Activated gamma-delta T cell treated with Interleukin-2 at 50 U/mL for 16 hours (primary cell): ENCODE measurements at regions not wholly inside any gene's neighbourhood (a gene's known extent, or its start where the extent isn't known, plus 50 kb on each side); places are given as distances from the start of the nearest gene placed in this dataset.
"Not testable (repeated sequence)": the region's sequence is repeated elsewhere in the genome, so short reads cannot be mapped to it uniquely, and the experiment has no call there.

ENCODE experiments used
- DNase-seq: peaks from one replicate; pipeline ENCODE4 v3.0.0-alpha.2; 2020

DNA sequence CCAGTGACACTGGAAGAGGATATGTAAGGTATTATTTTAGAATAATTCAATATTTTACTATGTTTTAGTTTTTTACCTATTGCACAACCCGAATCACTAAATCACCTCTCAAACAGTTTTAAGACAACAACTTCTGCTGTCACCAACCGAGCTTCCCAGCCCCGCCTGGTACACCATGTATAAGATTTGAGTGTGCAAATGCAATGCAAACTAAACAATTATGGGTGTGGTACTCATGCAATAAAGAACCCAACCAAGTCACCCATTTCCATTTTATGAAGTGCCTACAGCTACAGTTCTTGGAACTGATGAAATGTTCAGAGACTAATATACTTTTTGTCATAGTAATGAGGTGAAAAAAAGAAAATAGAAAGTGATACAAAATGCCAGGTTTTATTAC is 256.2 kb downstream of the TAFA4 start:
- DNase-seq, result no peak

DNA sequence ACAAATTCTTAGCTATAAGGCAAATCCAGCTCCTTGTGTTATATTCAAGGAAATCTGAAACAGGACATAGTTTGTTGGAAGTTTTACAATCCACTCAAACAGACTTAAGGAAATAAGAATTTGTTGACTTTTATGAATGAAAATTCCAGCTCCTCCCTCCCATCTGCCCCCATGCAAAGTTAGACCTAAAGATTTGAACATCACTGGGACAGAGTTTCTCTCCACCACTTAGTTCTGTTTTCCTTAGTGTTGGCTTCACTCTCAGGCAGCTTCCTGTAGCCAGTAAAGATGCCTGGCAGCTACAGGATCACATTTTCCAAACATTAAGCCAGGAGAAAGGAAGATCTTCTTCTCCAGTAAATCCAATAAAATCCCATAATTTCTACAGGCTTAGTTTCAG is 265.0 kb downstream of the TAFA4 start:
- DNase-seq, result no peak

DNA sequence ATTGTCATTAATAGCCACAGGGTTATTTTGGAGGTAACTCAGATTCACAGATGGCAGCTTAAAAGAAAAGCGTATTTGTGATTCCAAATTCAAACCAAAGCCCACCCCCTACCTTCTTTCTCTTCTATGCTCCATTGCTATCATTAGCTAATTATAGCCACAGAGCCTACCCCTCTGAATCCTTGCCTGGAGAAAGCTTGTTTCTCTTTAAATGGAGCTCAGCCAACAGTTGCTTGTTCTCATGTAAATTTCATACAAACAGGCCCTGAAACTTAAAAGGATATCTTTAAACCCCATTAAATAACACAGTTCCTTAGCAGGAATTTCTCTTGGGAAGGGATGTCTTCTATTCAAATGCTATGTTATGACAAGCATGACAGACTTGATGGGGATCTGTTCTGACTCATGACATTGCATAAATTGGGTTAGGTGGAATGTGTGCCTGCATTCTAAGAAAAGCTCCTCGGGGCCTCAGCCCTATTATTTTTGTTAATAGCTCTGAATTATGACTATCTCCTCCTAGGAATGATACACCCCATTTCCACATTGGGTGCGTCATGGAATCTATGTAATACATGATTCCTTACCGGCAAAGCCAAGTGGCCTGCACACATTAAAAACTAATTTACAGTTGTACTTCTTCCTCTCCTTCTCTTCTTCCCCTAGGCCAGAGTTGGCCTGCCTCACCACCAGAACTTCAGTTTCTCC is 265.8 kb downstream of the TAFA4 start:
- DNase-seq, result no peak

DNA sequence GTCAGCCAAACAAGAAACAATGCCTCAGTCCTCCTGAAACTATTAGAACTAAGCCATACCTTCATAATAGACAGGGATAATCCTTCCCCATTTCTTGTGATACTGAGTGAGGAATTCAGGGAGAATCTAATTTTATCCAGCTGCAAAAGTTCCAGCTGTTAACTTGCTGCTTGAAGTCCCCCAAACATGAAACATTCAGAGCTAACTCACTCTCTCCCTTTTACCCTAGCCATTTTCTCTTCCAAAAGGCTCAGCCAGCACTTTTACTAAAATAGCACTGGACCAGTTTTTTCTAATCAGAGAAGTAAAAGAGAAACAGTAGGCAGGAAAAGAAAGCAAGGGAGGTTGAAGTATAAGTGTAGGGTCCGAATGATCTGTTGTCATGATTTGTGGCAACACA is 268.1 kb downstream of the TAFA4 start:
- DNase-seq, result no peak

DNA sequence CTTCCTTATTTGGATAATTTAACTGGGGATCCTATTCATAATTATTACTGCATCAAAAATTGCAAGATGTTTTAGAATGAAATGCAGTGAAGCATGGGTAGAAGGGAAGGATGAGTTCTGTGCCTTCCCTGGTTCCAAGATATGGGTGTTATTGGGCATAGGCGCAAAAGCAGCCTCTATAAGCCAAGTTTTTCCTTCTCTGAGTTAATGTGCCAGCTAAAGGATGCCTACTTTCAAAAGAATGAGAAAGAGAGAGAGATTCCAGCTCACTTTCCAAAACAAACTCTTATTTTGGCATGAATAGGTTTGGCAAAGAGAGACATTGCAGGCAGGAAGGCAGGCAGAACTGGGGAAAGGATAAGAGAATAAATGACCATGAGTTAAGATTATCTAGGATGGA is 270.2 kb downstream of the TAFA4 start:
- DNase-seq, result no peak

DNA sequence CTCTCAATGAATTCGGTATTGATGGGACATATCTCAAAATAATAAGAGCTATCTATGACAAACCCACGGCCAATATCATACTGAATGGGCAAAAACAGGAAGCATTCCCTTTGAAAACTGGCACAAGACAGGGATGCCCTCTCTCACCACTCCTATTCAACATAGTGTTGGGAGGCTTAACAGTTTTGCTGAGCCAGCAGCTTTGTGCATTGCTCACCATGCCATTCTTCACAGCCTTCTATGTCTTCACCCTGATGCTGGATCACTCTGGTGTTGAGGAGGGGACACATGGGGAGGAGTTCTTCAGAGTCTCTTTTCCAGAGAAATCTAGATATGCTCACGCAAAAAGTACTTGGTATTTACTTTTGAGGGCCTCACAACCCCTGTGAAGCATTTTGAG is 281.7 kb downstream of the TAFA4 start:
- DNase-seq, result not testable (repeated sequence)

DNA sequence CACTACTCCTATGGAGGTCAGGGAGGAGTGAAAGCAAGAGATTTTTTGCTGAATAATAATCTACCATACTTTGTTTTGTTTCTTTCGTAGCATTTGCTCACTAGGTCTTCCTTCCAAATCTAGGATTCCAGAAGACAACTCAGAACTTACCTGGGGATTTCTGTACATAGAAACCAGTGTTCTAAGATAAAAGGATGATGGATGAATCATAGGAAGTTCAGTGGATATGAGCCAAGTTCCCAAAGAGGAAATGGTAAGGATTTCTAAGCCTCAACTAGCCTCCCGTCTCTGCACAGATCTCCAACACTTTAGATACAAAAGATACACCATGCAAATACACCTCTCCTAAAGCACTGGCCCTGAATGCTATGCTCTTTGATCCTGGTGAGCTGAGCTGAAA is 283.9 kb downstream of the TAFA4 start:
- no peak for DNase-seq

DNA sequence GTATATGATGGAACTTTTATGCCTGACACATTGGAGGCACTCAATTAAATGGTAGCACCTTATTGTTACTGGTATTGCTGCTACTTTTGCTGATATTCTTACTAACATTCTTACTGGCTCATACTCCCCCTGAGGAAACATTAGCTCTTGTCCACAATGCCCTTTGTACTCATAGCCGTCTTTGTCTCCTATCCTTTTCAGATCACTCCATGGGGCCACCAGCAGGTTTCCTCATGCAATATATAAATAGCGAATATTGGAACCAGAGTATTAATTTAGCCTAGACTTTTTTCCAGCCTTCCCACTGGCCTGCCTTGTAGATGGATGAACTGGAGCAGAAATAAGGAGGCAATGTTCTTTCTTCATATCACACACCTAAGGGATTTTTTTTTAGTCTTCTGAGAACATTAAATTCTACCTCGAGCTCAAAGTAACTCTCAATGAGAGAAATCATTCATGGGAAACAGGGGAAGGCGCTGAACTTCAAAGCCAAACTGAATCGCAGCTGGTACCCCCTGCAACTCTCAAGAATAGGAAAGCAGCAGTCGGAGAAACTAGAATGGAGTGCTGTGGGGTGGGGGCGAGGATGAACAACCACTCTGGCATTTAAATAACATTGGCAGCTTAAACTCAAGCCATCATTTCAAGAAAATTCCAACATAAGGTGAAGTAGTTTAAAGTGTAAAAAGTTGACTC is 300.3 kb downstream of the TAFA4 start:
- no peak for DNase-seq

DNA sequence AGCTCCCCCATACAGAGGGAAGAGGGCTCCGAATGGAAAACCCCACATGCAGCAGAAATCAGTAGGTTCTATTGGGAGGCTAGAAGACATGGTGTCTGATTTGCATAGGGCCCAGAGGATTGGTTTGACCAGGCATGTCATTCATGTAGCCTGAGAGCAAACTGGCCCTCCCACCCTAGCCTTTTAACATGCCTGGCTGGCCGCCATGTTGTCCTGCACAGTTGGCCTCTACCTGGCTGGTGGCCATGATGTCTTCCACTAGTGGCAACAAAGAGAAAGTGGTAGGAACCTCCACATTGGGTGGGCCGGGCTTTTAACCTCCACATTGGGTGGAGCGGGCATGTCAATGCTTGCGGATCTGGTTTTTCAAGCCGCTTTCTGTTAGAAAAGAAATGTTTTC is 312.1 kb downstream of the TAFA4 start:
- DNase-seq, result no peak

DNA sequence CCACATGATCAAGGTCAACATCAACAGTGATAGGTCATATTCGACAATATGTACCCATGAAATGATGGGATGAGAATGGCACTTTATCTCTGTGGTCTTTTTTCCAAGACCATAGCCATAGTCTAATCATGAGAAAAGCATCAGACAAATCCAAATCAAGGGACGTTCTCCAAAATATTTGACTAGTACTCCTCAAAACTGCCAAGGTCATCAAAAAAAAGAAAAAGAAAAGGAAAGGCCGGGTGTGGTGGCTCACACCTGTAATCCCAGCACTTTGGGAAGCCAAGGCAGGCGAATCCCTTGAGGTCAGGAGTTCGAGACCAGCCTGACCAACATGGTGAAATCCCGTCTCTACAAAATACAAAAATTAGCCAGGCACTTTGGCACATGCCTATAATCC is 318.3 kb downstream of the TAFA4 start:
- DNase-seq, result no peak

DNA sequence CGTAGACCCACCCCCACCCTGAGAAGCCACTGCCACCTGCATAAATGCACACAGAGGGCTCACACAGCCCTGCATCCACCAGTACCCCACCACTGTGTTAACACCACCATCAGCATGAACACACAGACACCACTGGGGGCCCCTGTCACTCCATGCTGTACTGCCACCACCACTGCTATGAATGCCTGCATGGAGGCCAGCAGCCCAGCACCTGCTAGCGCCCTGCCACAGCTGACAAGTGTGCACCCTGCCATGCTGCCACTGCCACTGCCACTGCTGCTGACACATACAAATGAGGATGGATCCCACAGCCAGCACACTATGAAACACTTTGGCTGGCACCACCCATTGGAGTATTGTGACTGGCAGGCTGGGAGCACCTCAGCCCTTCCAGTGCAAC is 361.0 kb downstream of the TAFA4 start:
- DNase-seq, result no peak

DNA sequence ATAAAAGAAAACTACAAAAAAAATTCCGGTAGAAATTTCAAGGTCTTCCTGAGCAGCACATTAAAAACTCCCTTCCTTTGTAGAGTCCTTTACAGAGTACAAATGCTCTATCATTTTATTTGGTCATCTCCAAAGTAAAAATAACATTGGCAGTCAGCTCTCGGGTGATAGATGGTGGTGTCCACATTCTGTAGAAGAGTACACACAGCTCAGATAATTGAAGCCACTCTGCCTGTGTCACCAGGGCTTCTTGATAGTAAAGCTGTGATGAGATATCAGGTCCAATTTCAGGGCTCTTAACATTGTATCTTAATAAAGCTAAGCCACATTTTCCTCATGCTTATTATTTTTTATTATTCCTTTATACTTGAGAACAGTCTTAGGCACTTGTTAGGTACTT is 371.6 kb downstream of the TAFA4 start:
- DNase-seq, result no peak

DNA sequence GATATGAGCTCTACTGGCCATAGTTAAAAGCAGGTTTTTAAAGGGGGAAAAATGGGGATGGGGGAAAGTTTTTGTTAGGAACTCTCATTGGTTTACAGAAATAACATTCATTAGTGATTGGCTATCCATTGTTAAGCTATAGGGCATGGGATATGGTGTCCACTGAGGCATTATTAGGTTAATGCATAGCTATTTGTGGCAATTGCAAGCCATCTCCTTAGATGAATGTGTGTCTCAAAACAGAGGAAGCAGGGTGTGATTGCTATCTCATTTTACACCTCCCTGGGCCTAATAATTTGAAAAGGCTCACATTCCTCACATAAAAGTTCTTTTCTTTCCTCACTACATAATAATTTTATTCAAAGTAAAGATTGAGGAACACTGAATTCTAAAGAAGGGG is 396.6 kb downstream of the TAFA4 start:
- no peak for DNase-seq

DNA sequence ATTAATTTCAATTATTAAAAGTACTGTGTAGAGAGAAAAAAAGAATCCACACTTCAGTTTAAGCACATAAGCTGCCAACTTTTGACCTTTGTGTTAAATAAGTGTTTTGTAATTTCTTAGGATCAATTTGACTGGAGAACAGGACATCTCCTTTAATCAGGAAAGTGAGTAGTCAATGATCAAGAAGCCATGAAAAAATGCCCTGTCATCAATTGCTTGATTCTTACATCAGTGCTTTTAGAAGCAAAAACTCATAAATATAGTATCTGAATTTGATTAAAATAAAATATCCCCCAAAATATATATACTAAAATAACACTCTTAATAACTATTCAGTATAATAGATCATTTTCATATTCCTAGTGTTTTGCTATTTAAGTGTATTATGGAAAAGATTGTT is 409.0 kb downstream of the TAFA4 start:
- DNase-seq, result no peak

DNA sequence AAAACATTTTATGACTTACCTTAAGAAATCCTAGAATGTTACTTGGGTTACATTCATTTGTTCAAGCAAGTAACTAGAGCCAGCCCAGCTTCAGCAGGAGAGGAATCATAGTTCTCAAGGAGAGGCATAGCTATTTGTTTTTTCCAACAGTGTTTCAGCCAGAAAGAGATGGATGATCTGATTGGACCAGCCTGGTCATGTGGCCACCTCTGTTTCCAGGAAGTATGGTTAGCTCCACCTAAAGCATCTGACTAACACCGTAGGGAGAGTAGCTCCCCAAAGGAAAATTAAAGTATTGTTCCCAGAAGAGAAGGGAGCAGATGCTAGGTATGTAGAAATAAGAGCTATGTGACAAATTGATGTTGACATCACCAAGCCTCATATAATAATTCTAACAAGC is 417.1 kb downstream of the TAFA4 start:
- no peak for DNase-seq

DNA sequence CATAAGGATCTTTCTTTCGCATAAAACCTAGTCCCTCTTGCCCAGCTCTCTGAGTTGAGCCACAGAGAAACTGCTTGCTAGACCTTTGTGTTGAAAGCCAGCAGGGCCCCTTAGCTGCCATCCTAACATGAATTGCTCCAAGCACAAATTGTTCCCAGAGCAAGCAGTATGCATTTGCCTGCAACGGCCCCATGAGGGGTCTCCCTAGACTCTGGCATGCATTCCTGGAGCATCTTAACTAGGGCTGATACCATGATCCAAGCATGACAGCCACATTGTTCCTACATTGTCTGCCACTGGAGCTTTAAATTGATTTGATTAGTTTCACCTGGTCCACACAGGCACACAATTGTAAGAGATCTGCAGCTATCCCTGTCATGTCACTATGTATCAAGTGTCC is 428.1 kb downstream of the TAFA4 start:
- DNase-seq, result no peak

DNA sequence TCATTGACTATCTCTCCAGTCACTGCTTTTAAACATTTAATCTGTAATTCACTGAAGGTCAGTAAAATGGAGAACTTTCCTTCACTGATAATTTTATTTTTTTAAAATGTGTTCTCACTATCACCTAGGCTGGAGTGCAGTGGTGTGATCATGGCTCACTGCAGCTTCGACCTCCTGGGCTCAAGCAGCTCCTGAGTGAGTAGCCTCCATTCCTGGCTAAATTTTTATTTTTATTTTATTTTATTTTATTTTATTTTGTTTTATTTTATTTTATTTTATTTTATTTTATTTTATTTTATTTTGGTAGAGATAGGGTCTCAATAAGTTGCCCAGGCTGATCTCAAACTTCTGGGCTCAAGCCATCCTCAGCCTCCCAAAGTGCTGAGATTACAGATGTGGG is 446.5 kb downstream of the TAFA4 start:
- DNase-seq, result not testable (repeated sequence)

DNA sequence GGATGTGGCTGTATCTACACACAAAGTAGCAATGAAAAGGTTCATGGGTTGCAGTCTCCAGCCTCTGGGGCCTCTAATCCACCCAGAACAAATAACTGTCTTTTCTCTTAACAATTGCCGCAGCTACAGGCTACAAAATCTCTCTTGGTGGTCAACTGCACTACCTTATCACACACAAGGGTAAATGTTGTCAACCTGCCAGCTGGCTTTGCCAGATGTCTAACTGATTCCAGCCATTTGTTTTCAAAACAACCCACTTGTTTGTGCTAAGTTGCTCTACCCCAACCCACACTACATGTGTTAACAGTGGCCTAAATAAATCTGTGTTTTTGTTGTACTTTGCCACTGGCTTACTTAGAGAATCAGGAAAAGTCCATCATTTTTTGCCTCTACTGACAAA is 447.3 kb downstream of the TAFA4 start:
- no peak for DNase-seq

DNA sequence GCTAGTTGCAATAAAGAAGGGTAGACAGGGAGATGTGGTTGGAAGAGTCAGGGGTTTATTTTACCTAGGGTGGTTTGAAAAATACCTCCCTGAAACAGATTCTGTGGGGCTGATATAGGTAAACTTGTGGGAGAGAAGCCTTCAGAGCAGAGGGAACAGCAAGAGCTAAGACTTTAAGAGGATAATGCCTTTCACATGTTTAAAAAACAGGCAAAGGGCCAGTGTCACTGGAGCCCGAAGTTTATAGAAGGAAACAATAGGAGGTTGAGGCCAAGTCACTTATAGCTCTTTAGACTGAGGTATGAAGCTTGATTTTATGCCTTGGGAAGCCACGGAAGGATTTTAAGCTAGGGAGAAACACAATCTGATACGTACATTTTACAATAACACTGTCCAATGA is 448.7 kb downstream of the TAFA4 start:
- no peak for DNase-seq

DNA sequence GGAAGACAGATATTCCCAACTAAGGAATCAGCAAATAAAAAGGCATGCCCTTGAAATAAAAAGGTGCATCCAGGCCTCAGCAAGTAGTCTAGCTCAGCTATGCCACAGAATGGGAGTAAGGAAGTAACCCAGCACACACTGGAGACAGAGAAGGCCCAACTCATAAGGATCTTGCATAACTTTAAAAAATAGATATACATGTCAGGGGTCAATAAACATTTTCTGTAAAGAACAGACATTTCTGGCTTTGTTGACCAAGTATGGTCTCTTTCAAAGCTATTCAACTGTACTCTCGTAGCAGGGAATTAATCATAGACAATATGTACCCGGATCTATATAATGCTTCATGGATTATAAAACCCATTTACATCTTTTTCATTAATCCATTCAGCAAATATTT is 449.3 kb downstream of the TAFA4 start:
- no peak for DNase-seq

DNA sequence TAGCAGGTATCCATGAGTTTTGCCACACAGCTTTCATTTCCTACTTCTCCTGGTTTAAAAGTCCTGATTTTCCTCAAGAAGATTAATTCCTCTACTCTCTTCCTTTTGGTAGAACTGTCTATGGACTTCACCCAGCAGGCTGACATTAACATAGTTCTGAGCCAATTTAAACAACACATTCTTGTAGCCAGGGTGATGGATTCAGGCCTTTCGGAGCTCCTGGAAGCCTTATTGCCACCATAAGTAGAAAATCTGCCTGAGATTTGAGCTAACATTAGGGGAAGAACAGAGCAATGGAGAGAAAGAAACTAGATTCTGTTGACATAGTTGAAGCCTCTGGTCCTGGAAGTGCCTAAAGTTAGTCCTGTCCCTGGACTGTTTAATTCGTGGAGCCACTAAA is 449.8 kb downstream of the TAFA4 start:
- DNase-seq, result no peak

DNA sequence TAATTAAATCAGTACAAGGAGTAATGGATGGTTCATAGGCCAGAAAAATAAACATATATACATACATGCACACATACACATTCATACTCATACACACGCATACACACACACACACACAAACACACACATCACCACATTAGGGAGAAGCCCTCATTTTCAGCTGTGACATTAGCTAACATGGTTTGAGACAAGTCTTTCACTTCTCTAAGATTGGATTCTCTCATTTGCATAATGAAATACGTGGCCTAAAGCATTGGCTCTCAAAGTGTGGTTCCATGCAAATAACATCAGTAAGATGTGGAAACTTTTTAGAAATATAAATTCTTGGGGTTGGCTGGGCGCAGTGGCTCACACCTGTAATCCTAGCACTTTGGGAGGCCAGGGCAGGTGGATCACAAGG is 452.6 kb downstream of the TAFA4 start:
- no peak for DNase-seq

DNA sequence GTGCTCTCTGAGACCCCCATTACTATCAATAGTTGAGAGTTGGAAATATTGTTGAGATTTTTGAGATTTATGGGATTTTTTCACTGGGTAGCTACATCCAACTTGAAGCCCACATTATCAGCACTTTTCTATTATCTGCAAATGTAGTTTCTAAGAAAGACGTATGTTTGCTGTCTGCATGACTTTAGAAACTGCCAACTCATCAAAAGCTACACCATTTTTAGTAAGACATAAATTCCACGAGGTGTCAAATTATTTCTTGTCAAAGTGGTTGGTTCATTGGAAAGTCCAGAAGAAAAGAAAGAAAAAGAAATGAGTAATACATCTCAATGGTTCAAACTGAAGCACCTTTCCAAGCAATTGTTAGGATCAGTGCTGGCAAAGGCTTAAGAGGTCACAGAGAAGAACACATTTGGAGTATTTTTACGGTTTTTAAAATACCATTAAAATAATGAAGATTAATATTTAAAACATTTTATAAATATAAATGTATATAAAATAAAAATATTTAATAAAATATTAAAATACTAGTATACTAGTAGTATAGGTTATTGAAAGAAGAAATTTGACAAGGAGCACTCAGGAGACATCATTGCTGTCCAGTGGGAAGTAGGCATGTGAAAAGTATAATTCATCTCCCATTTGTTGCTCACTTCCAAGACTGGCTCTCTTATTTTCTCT is 463.5 kb downstream of the TAFA4 start:
- DNase-seq, result no peak

DNA sequence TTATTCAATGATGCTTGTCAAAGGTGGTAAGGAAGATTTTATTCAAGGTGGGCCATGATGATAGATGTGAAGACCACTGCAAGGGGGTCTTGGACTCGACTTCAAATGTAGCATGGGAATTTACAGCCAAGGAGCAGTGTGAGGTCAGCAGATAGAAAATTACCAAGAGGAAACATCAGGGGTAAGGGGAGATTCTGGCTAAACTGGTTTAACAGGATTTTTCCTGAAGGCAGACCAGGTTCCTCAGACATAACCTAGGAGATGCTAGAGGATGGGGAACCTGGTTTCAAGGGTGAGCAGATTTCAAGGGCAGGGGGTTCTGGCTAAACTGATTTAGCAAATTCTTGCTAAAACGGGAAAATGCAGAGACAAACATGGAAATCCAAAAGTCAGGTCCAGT is 464.9 kb downstream of the TAFA4 start:
- DNase-seq, result no peak

DNA sequence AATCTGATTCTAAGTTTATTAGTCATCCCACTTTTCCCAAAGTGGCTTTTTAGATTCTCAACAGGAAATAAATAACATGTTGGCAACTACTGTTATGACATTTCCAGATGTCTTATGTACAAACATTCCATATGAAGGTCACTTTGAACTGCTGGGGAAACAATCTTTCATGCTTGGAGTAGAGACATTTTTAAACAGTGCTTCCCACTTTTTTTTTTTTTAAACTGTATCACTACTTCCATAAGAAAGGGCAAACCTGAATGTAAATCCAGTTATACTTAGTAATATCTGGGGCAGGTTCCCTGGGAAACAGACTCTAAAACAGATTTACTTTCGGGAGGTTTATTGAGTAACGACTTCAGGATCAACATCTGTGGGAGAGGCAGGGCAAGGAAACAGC is 473.8 kb downstream of the TAFA4 start:
- no peak for DNase-seq
